ENCODE measurements at regions not wholly inside any gene's neighbourhood (a gene's known extent, or its start where the extent isn't known, plus 50 kb on each side); places are given as distances from the start of the nearest gene placed in this dataset.
"Not testable (repeated sequence)": the region's sequence is repeated elsewhere in the genome, so short reads cannot be mapped to it uniquely, and the experiment has no call there.

DNA sequence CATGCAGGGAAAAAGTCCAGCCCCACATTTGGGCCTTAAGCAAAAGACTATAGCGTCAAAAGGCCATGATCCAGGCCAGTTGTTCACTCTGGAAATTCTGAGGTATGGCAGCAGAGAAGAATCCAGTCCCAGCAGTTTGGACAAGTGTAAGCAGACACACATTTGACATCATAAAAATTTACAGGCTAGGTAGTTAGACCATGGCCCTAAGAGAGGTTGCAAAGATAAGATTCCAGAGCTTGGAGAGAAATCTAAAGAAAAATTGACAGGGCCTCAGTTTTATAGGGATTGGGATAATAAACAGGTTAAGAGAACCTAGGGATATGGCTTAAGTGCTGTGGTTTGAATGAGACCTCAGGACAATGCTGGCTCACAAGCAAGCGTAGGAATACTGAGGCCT, 884.4 kb upstream of the SORCS1 start:
- DNase-seq (ENCODE audit: low spot score) (no peak), FAIRE-seq (no peak)

DNA sequence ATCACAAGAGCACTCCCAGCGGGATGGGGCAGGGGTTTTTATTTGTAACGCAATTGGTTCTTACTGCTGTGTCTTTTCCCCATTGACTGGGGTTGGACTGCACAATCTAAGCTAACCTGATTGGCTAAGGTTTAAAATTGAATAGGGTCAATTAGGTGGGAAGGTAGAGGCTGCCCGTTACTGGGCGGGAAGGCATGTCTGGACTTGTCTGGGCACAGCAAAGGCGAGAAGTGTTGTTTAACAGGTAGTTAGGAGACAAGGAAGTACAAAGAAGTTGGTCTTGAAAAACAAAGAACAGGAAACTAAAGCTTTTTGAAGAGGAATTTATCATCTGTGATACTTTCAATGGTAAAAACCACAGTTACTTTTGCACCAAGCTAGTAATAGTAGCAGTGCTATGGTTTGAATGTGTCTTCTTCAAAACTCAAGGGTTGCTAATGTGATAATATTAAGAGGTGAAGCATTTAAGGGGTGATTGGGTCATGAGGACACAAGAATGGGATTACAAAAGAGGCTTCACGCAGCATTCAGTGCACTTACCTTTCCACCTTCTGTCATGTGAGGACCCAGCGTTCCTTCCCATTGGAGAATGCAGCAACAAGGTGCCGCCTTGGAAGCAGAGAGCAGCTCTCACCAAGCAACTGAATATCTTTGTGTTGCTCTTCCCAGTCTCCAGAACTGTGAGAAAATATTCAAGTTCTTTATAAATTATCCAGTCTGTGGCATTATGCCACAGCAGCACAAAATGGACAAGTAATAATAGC, 875.5 kb upstream of the SORCS1 start:
- FAIRE-seq (no peak), DNase-seq (ENCODE audit: low spot score) (no peak)

DNA sequence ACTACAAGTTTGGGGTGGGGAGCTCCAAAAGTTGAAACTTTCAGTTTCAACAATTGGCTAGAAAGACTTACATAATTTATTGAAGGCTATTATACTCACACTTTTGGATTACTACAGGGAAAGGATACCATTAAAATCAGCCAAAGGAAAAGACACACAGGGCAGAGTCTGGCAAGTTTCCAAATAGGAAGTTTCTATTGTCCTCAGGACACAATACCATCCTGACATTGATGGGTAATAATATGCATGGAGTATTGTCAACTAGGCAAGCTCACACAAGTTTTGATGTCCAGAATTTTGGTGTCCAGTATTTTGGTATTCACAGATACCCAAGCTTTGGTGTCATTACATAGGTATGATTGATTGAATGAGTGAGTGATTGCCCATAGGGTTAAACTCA, 872.6 kb upstream of the SORCS1 start:
- no peak for DNase-seq (ENCODE audit: low spot score)
- FAIRE-seq = no peak

GRCh38 chr10:108036265-108036664, 871.8 kb upstream of the SORCS1 start:
- no peak for FAIRE-seq
- DNase-seq (ENCODE audit: low spot score) = no peak

DNA sequence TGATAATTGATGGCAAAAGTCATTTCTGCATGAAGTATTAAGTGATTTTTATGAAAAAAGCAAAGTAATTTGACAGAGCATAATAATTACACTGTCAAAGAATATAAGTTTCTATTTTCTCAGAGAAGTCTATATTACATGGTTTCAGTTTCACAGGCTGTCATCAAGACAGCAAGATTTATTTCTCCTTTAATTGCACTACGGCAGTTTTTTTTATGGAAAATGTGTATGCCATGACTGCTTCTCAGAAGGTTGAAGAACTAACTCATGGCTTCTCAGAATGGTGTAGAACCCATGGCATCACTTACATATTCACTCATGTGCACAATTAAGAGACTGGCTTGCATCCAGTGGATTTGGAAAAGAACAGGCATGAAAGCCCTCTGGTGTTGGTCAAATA, 870.3 kb upstream of the SORCS1 start:
- FAIRE-seq (no peak), DNase-seq (ENCODE audit: low spot score) (no peak)

- FAIRE-seq; DNase-seq (ENCODE audit: low spot score): not testable (repeated sequence)
Observed at GRCh38 chr10:108033518-108033917, 869.0 kb upstream of the SORCS1 start.

DNA sequence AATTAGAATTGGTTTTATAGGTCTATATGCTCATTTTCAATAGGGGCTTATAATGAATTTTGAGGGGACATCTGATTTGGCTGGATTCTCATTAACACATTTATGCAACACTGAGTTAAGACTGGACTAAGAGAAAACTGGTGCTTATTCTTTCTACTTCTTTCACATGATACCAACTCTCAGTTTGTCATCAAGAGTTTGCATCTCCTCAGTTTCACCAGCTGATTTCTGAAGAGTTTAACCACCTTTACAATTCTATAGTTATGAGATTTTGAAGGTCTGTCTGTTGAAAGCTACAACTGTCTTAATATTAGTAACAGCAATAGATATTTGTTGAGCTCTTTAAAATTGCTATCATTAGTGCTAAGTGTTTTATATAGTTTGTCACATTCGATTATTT, 867.0 kb upstream of the SORCS1 start:
- DNase-seq (ENCODE audit: low spot score) (no peak), FAIRE-seq (no peak)

DNA sequence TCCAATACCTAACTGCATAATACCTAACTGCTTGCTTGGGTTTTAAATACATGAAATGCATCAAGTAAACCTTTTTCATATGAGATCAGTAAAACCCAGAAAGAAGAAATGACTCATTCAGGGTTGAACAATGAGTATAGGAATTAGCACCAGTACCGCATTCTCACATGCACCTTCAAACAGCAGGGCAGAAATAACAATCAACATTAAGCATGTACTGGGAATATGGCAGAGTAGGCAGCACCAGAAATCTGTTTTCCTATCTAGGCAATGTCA, 850.3 kb upstream of the SORCS1 start:
- FAIRE-seq = no peak
- DNase-seq (ENCODE audit: low spot score) = no peak

- FAIRE-seq (no peak), DNase-seq (ENCODE audit: low spot score) (no peak)
Observed at GRCh38 chr10:108014145-108014901, 849.8 kb upstream of the SORCS1 start.

- no peak for DNase-seq (ENCODE audit: low spot score)
- FAIRE-seq = no peak
Observed at GRCh38 chr10:108005627-108006026, 841.1 kb upstream of the SORCS1 start.

DNA sequence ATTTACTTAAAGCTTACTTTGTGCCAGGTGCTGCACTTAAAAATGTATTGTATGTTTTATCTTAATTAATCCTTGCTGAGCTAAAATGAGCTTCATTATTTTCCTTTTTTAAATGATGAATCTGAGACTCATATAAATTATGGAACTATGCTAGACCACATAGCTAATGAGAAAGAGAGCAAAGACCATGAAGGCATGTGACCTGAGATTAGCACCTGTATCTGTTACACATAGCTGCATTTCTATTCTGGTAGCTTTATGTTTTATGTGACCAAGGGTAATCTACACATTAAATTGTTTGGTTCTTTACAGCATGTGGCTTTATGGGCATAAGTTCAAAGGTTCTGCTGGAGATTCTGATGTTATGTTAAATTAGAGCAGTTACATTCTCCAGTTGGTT, 839.1 kb upstream of the SORCS1 start:
- FAIRE-seq = no peak
- DNase-seq (ENCODE audit: low spot score) = no peak

- FAIRE-seq (no peak), DNase-seq (ENCODE audit: low spot score) (no peak)
Observed at GRCh38 chr10:108003061-108003460, 838.6 kb upstream of the SORCS1 start.

- FAIRE-seq (no peak), DNase-seq (ENCODE audit: low spot score) (no peak)
Observed at GRCh38 chr10:108000365-108000764, 835.9 kb upstream of the SORCS1 start.

GRCh38 chr10:107994621-107995270, 830.2 kb upstream of the SORCS1 start:
- FAIRE-seq = peak; percentile 76

GRCh38 chr10:107986571-107986970, 822.1 kb upstream of the SORCS1 start:
- DNase-seq (ENCODE audit: low spot score) (no peak), FAIRE-seq (no peak)

More at GRCh38 chr10:107994621-107995270, 830.2 kb upstream of the SORCS1 start:
- DNase-seq (ENCODE audit: low spot score) = no peak

DNA sequence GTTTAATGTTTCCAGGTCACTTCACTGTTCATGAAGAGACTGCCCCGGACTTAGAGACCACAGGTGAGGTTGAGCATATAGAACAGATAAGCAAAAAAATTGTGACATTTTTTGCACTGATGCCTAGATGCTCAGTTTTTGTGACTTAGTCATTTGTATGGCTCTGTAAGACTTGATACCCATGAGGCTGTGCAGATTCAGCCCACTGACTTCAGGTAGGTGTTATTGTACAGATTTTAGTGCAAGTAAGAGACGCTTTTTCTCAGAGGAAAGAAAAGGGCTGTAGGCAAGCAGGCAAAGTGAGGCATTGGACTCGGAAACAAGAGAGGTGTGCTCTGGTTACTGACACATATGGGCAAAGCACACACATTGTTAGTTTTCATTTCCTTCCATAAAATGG, 820.1 kb upstream of the SORCS1 start:
- FAIRE-seq = no peak

DNA sequence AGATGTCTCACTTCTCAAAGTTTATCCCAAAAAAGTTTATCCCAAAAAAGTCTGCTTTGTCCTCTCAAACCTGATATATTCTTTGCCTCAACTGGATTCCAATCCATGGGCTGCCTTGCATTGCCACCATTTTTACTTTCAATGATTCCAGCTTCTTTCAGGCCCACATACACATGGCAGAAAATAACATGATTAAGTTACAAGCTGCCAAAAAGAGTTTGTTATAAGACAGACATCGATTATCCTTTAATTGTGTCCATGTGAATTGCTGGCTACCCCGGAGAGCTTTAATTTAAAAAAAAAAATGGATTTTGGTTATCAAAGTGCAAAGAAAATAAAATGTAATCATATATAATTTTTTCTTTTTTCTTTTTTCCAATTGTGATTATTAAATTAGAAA, 819.6 kb upstream of the SORCS1 start:
- no peak for FAIRE-seq
- no peak for DNase-seq (ENCODE audit: low spot score)

More for the DNA sequence above, 820.1 kb upstream of the SORCS1 start:
- no peak for DNase-seq (ENCODE audit: low spot score)

- FAIRE-seq = no peak
- DNase-seq (ENCODE audit: low spot score) = no peak
Observed at GRCh38 chr10:107978455-107978854, 813.9 kb upstream of the SORCS1 start.

DNA sequence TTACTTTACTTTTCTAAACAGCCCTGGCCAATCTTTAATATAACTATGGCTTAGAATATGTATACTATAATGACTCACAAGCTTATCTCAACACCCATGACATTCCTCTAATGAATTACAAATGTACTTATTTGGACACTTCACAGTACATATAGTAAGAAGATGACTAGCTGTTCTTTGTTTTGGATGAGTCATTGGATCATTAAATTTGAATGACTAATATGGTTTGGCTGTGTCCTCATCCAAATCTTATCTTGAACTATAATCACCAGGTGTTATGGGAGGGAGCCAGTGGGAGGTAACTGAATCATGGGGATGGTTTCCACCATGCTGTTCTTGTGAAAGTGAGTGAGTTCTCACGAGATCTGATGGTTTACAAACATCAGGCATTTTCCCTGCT, 807.5 kb upstream of the SORCS1 start:
- peak; percentile 90 for FAIRE-seq
- peak; percentile 98 for DNase-seq (ENCODE audit: low spot score)

- FAIRE-seq (no peak), DNase-seq (ENCODE audit: low spot score) (peak; percentile 41)
Observed at GRCh38 chr10:107971411-107971810, 806.9 kb upstream of the SORCS1 start.

- no peak for DNase-seq (ENCODE audit: low spot score)
- no peak for FAIRE-seq
Observed at GRCh38 chr10:107970512-107970911, 806.0 kb upstream of the SORCS1 start.

- no peak for DNase-seq (ENCODE audit: low spot score)
- no peak for FAIRE-seq
Observed at GRCh38 chr10:107969936-107970335, 805.4 kb upstream of the SORCS1 start.

DNA sequence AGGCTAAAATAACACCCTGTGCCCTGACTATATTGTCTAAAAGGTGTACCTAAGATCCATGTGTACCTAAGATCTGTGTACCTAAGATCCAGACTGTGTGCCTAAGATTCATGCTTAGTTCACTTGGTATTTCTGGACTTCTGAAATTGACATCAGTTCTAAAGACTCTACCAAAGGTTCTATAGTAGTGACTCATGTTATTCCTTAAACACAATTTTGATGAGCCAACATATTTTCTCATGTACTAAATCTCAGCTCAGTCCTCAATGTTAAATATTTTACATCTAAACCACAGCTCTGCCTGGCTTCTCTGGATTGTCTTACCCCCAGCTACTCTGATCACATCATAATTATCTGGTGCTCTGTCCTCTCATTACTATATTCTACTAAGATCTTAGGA, 802.3 kb upstream of the SORCS1 start:
- peak; percentile 61 for DNase-seq (ENCODE audit: low spot score)
- no peak for FAIRE-seq
